MM.1S (cell line): ENCODE measurements at regions not wholly inside any gene's neighbourhood (a gene's known extent, or its start where the extent isn't known, plus 50 kb on each side); places are given as distances from the start of the nearest gene placed in this dataset.

ENCODE experiments used
- DNase-seq: peaks from one replicate; pipeline ENCODE4 v3.0.0-alpha.2; 2015
- H2AFZ ChIP-seq: fragments of 300-600 bp; sonication (generic); 2 replicates; pipeline ENCODE4 v1.6.0; 2016; ENCODE audit warnings: antibody characterized with exemption, low read length
- H3F3A ChIP-seq: fragments of 300-600 bp; sonication (generic); 2 replicates; pipeline ENCODE4 v1.6.1; 2016; ENCODE audit warnings: mild to moderate bottlenecking, antibody characterized with exemption, low read length, moderate library complexity, mixed read lengths; ENCODE audit not compliant: insufficient read depth
- H3K27ac ChIP-seq: fragments of 300-600 bp; sonication (generic); 2 replicates; pipeline ENCODE4 v1.5.1; 2016; ENCODE audit warnings: mild to moderate bottlenecking, low read length
- H3K27me3 ChIP-seq: fragments of 300-600 bp; sonication (generic); replicated peaks from 2 replicates; pipeline ENCODE4 v1.6.0; 2016; ENCODE audit warnings: low read length; ENCODE audit not compliant: insufficient read depth
- H3K36me3 ChIP-seq: fragments of 300-600 bp; sonication (generic); replicated peaks from 2 replicates; pipeline ENCODE4 v1.6.1; 2016; ENCODE audit warnings: mild to moderate bottlenecking, low read length, mixed read lengths; ENCODE audit not compliant: insufficient read depth
- H3K4me1 ChIP-seq: fragments of 300-600 bp; sonication (generic); 2 replicates; pipeline ENCODE4 v1.6.1; 2016; ENCODE audit warnings: low read length, mixed read lengths
- H3K4me2 ChIP-seq: fragments of 300-600 bp; sonication (generic); 2 replicates; pipeline ENCODE4 v1.6.0; 2016; ENCODE audit warnings: low read depth, low read length
- H3K4me3 ChIP-seq: fragments of 300-600 bp; sonication (generic); 2 replicates; pipeline ENCODE4 v1.5.1; 2016; ENCODE audit warnings: low read length, mixed read lengths
- H3K79me2 ChIP-seq: fragments of 300-600 bp; sonication (generic); 2 replicates; pipeline ENCODE4 v1.6.1; 2016; ENCODE audit warnings: mixed run types, low read length, mixed read lengths
- H3K9ac ChIP-seq: fragments of 300-600 bp; sonication (generic); 2 replicates; pipeline ENCODE4 v1.6.1; 2016; ENCODE audit warnings: low read length, mixed read lengths
- H3K9me2 ChIP-seq: fragments of 300-600 bp; sonication (generic); replicated peaks from 2 replicates; pipeline ENCODE4 v1.6.1; 2016; ENCODE audit warnings: mild to moderate bottlenecking, low read length, mixed read lengths; ENCODE audit not compliant: insufficient read depth
- H3K9me3 ChIP-seq: fragments of 300-600 bp; sonication (generic); replicated peaks from 2 replicates; pipeline ENCODE4 v1.6.1; 2016; ENCODE audit warnings: mild to moderate bottlenecking, low read length, mixed read lengths; ENCODE audit not compliant: insufficient read depth
- H4K20me1 ChIP-seq: fragments of 300-600 bp; sonication (generic); 2 replicates; pipeline ENCODE4 v1.6.1; 2016; ENCODE audit warnings: mild to moderate bottlenecking, low read length, moderate library complexity, mixed read lengths; ENCODE audit not compliant: insufficient read depth
- CTCF ChIP-seq: fragments of 300-600 bp; sonication (generic); IDR thresholded peaks from 2 replicates; pipeline ENCODE4 v1.5.1; 2016; ENCODE audit warnings: antibody characterized with exemption, low read length, mixed read lengths
- EZH2 ChIP-seq: fragments of 300-600 bp; sonication (generic); optimal IDR thresholded peaks from 2 replicates; pipeline ENCODE3; 2017; ENCODE audit warnings: low read depth, mild to moderate bottlenecking, antibody characterized with exemption, low read length, mixed read lengths
- EZH2phosphoT487 ChIP-seq: fragments of 300-600 bp; sonication (generic); IDR thresholded peaks from 2 replicates; pipeline ENCODE4 v1.6.1; 2018; ENCODE audit warnings: antibody characterized with exemption, low read length

DNA sequence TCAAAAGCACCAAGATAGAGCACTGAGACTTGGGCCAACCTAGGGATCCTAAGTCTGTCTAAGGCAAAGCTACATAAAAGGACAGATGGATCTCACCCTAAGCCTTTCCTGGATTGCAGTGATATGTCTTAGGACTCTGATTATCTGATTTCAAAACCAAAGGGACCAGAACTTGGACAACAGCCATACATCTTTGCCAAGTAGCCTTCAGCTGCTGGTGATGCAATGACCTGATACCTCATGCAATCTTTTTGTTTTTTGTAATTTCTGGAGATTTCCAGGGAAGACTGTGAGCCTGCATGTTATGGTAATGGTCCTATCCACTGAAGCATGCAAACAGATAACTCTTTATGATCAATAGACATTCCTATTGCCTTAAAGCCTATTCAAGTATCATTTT, 230.4 kb upstream of the MTNR1B start:
- no peaks in the 10 kb centered on the region for H3K36me3 ChIP-seq
- H3K4me2 ChIP-seq, result no peak overlapping the region
- H3F3A ChIP-seq, result no peaks in the 10 kb centered on the region
- no peaks in the 10 kb centered on the region for H3K4me1 ChIP-seq
- no peak for DNase-seq
- H2AFZ ChIP-seq, result no peak overlapping the region
- no peaks in the 10 kb centered on the region for H3K9me2 ChIP-seq
- no peaks in the 10 kb centered on the region for H3K79me2 ChIP-seq
- no peaks in the 10 kb centered on the region for H3K9me3 ChIP-seq
- no peak overlapping the region for H3K27ac ChIP-seq
- TF ChIP-seq EZH2 (no peak), EZH2phosphoT487 (no peak), CTCF (no peak)
- H3K9ac ChIP-seq, result no peak overlapping the region
- no peaks in the 10 kb centered on the region for H3K27me3 ChIP-seq
- no peaks in the 10 kb centered on the region for H4K20me1 ChIP-seq
- H3K4me3 ChIP-seq, result no peak overlapping the region

DNA sequence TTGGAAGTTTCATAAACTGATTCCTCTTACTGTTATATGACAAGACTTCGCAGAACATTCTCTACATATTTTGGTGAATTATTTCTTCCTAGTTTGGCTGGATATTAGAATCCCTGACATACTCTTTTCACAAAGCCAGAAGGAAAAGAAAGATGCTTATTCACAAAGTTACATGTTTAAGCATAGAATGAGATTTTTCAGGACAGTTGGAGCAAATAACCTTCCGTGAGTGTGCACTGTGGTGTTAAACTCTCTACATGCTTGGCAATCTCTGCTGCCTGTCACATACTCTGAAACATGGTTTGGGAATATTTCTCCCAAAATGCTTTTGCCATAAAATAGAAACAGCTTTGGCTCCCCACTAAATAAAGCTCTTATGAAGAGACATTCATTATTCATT, 230.0 kb upstream of the MTNR1B start:
- H3K4me2 ChIP-seq, result no peak overlapping the region
- no peak overlapping the region for H3K4me3 ChIP-seq
- no peaks in the 10 kb centered on the region for H3K79me2 ChIP-seq
- H3K36me3 ChIP-seq, result no peaks in the 10 kb centered on the region
- no peaks in the 10 kb centered on the region for H3K27me3 ChIP-seq
- TF ChIP-seq CTCF, result no peak
- no peak for TF ChIP-seq EZH2
- no peak for TF ChIP-seq EZH2phosphoT487
- H3K9me3 ChIP-seq, result no peaks in the 10 kb centered on the region
- H3K4me1 ChIP-seq, result no peaks in the 10 kb centered on the region
- DNase-seq, result no peak
- H3F3A ChIP-seq, result no peaks in the 10 kb centered on the region
- H4K20me1 ChIP-seq, result no peaks in the 10 kb centered on the region
- no peak overlapping the region for H2AFZ ChIP-seq
- H3K27ac ChIP-seq, result no peak overlapping the region
- H3K9me2 ChIP-seq, result no peaks in the 10 kb centered on the region
- no peak overlapping the region for H3K9ac ChIP-seq

DNA sequence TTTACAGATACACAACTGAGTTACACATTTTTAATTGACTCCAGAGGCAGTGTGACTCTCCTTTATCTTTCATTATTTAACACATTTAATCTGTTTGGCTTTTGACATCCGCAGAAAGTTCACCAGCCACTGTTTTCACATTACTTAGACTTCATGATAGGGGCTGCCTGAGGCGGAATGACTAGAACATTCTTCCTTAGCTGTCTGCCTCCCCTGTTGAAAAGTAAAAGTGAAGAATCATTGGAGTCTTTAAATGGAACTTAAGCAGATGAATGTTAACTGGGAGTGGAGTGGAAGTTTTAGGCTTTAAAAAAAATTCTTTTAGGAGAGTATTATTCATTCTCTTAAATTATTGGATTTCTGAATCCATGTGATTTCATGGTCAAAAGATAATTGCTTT, 229.2 kb upstream of the MTNR1B start:
- Histone ChIP-seq H3F3A (no peaks in the 10 kb centered on the region), H3K27ac (no peak overlapping the region), H3K27me3 (no peaks in the 10 kb centered on the region), H4K20me1 (no peaks in the 10 kb centered on the region), H3K4me1 (no peaks in the 10 kb centered on the region), H3K36me3 (no peaks in the 10 kb centered on the region), H3K79me2 (no peaks in the 10 kb centered on the region), H3K9me2 (no peaks in the 10 kb centered on the region), H3K9ac (no peak overlapping the region), H3K4me3 (no peak overlapping the region), H3K4me2 (no peak overlapping the region), H3K9me3 (no peaks in the 10 kb centered on the region), H2AFZ (no peak overlapping the region)
- TF ChIP-seq CTCF (no peak), EZH2 (no peak), EZH2phosphoT487 (no peak)
- DNase-seq, result no peak
